OCI-LY1 (cell line): ENCODE measurements at regions not wholly inside any gene's neighbourhood (a gene's known extent, or its start where the extent isn't known, plus 50 kb on each side); places are given as distances from the start of the nearest gene placed in this dataset.

ENCODE experiments used
- H2AFZ ChIP-seq: fragments of 200-600 bp; sonication (generic), shearing (Covaris generic); 2 replicates; pipeline ENCODE4 v1.6.0; 2014; ENCODE audit warnings: antibody characterized with exemption, mild to moderate bottlenecking, low read length
- H3F3A ChIP-seq: fragments of 200-600 bp; sonication (generic), shearing (Covaris generic); 2 replicates; pipeline ENCODE4 v1.6.0; 2014; ENCODE audit warnings: mild to moderate bottlenecking, antibody characterized with exemption, low read length, moderate library complexity; ENCODE audit not compliant: insufficient read depth
- H3K27ac ChIP-seq: fragments of 200-600 bp; sonication (generic); 2 replicates; pipeline ENCODE4 v1.5.1; 2014; ENCODE audit warnings: low read length, mixed run types, mild to moderate bottlenecking, low read depth; ENCODE audit not compliant: poor library complexity, severe bottlenecking
- H3K27me3 ChIP-seq: fragments of 200-600 bp; sonication (generic); 2 replicates; pipeline ENCODE4 v1.6.0; 2014; ENCODE audit warnings: antibody characterized with exemption, mild to moderate bottlenecking, low read length, moderate library complexity; ENCODE audit not compliant: insufficient read depth
- H3K36me3 ChIP-seq: fragments of 200-600 bp; sonication (generic); 2 replicates; pipeline ENCODE4 v1.6.1; 2014; ENCODE audit warnings: mild to moderate bottlenecking, antibody characterized with exemption, low read length, moderate library complexity, mixed read lengths; ENCODE audit not compliant: insufficient read depth
- H3K4me1 ChIP-seq: fragments of 200-600 bp; sonication (generic); 2 replicates; pipeline ENCODE4 v1.5.1; 2014; ENCODE audit warnings: mild to moderate bottlenecking, low read length, moderate library complexity; ENCODE audit not compliant: insufficient read depth, severe bottlenecking
- H3K4me2 ChIP-seq: fragments of 200-600 bp; sonication (generic), shearing (Covaris generic); 2 replicates; pipeline ENCODE4 v1.6.1; 2014; ENCODE audit warnings: low read length
- H3K4me3 ChIP-seq: fragments of 200-600 bp; sonication (generic); 2 replicates; pipeline ENCODE4 v1.5.1; 2014; ENCODE audit warnings: low read length, low read depth, mild to moderate bottlenecking, mixed read lengths; ENCODE audit not compliant: poor library complexity, severe bottlenecking
- H3K79me2 ChIP-seq: fragments of 200-600 bp; shearing (Covaris generic); 2 replicates; pipeline ENCODE4 v1.6.1; 2016; ENCODE audit warnings: mixed run types, low read length, mixed read lengths; ENCODE audit not compliant: insufficient read depth
- H3K9ac ChIP-seq: fragments of 200-600 bp; sonication (generic), shearing (Covaris generic); 2 replicates; pipeline ENCODE4 v1.6.1; 2014; ENCODE audit warnings: mild to moderate bottlenecking, low read length, mixed read lengths
- H3K9me2 ChIP-seq: fragments of 200-600 bp; sonication (generic), shearing (Covaris generic); 2 replicates; pipeline ENCODE4 v1.6.1; 2014; ENCODE audit warnings: low read depth, mild to moderate bottlenecking, low read length, mixed read lengths
- H3K9me3 ChIP-seq: fragments of 200-600 bp; shearing (Covaris generic); 2 replicates; pipeline ENCODE4 v1.6.1; 2014; ENCODE audit warnings: low read length, mixed read lengths
- H4K20me1 ChIP-seq: fragments of 200-600 bp; sonication (generic), shearing (Covaris generic); 2 replicates; pipeline ENCODE4 v1.6.0; 2016; ENCODE audit warnings: mild to moderate bottlenecking, low read length; ENCODE audit not compliant: insufficient read depth
- CTCF ChIP-seq: fragments of 200-600 bp; sonication (generic), shearing (Covaris generic); IDR thresholded peaks from 2 replicates; pipeline ENCODE4 v1.5.1; 2017; ENCODE audit warnings: mild to moderate bottlenecking, antibody characterized with exemption, low read length, moderate library complexity, mixed read lengths
- EZH2 ChIP-seq: fragments of 200-600 bp; sonication (generic), shearing (Covaris generic); IDR thresholded peaks from 2 replicates; pipeline ENCODE4 v1.8.0; 2017; ENCODE audit warnings: borderline replicate concordance, mixed run types, mild to moderate bottlenecking, antibody characterized with exemption, low read length, moderate library complexity, mixed read lengths

GRCh38 chr4:91965166-91965565 is 338.6 kb upstream of the GRID2 start:
- Histone ChIP-seq H3K79me2 (no peaks in the 10 kb centered on the region), H3K27me3 (no peaks in the 10 kb centered on the region), H3K9me3 (no peaks in the 10 kb centered on the region), H3K4me2 (no peak overlapping the region), H3K4me1 (no peaks in the 10 kb centered on the region), H2AFZ (no peak overlapping the region), H3K4me3 (no peak overlapping the region), H3K9me2 (no peaks in the 10 kb centered on the region), H3K36me3 (no peaks in the 10 kb centered on the region), H3K27ac (no peak overlapping the region), H4K20me1 (no peaks in the 10 kb centered on the region), H3K9ac (no peak overlapping the region), H3F3A (no peaks in the 10 kb centered on the region)
- TF ChIP-seq CTCF = no peak
- no peak for TF ChIP-seq EZH2

- no peak overlapping the region for H3K4me2 ChIP-seq
- no peaks in the 10 kb centered on the region for H3K4me1 ChIP-seq
- H3F3A ChIP-seq = no peaks in the 10 kb centered on the region
- no peaks in the 10 kb centered on the region for H3K9me3 ChIP-seq
- H3K27me3 ChIP-seq = no peaks in the 10 kb centered on the region
- H3K9me2 ChIP-seq = no peaks in the 10 kb centered on the region
- no peak overlapping the region for H2AFZ ChIP-seq
- no peaks in the 10 kb centered on the region for H3K79me2 ChIP-seq
- TF ChIP-seq EZH2 (no peak), CTCF (no peak)
- H3K9ac ChIP-seq = no peak overlapping the region
- no peaks in the 10 kb centered on the region for H3K36me3 ChIP-seq
- H3K4me3 ChIP-seq = no peak overlapping the region
- no peak overlapping the region for H3K27ac ChIP-seq
- H4K20me1 ChIP-seq = no peaks in the 10 kb centered on the region
Observed at GRCh38 chr4:91973479-91974153, 330.1 kb upstream of the GRID2 start.

GRCh38 chr4:91984466-91984865 is 319.3 kb upstream of the GRID2 start:
- H2AFZ ChIP-seq = no peak overlapping the region
- no peaks in the 10 kb centered on the region for H3K9me2 ChIP-seq
- H3K27ac ChIP-seq = no peak overlapping the region
- no peaks in the 10 kb centered on the region for H3K79me2 ChIP-seq
- H3K9ac ChIP-seq = no peak overlapping the region
- H3K9me3 ChIP-seq = no peaks in the 10 kb centered on the region
- H3K36me3 ChIP-seq = no peaks in the 10 kb centered on the region
- no peaks in the 10 kb centered on the region for H3K4me1 ChIP-seq
- H3K4me3 ChIP-seq = no peak overlapping the region
- H3K27me3 ChIP-seq = no peaks in the 10 kb centered on the region
- TF ChIP-seq EZH2 = no peak
- no peak for TF ChIP-seq CTCF
- no peaks in the 10 kb centered on the region for H3F3A ChIP-seq
- no peaks in the 10 kb centered on the region for H4K20me1 ChIP-seq
- no peak overlapping the region for H3K4me2 ChIP-seq
